HL-60 (cell line): ENCODE measurements at regions not wholly inside any gene's neighbourhood (a gene's known extent, or its start where the extent isn't known, plus 50 kb on each side); places are given as distances from the start of the nearest gene placed in this dataset.

Experiments used
- DNase-seq, 2 experiments: peaks; one replicate each; pipeline ENCODE4 v3.0.0-alpha.2; 2010 to 2020; ENCODE audit warnings: low read depth in 1 of 2, low spot score in 1 of 2
- H3K27ac ChIP-seq: fragments of 250-450 bp; sonication (Bioruptor Pico); replicated peaks from 2 replicates; pipeline ENCODE4 v1.5.1; 2020; ENCODE audit warnings: mild to moderate bottlenecking, moderate library complexity
- H3K27me3 ChIP-seq: fragments of 250-450 bp; sonication (Bioruptor Pico); 2 replicates; pipeline ENCODE4 v1.5.1; 2021; ENCODE audit warnings: mild to moderate bottlenecking, moderate library complexity; ENCODE audit not compliant: insufficient read depth, poor library complexity, severe bottlenecking
- H3K4me3 ChIP-seq: replicated peaks from 2 replicates; pipeline ENCODE4 v1.5.1; 2011; ENCODE audit warnings: mild to moderate bottlenecking, control low read depth, low read length; ENCODE audit not compliant: insufficient read depth
- CTCF ChIP-seq: IDR thresholded peaks from one replicate; pipeline ENCODE4 v1.5.1; 2011; ENCODE audit warnings: low read length, control low read depth, inconsistent platforms; ENCODE audit not compliant: insufficient read depth
- GABPA ChIP-seq: IDR thresholded peaks from 2 replicates; pipeline ENCODE4 v1.6.1; 2012; ENCODE audit warnings: low read depth
- POLR2AphosphoS5 ChIP-seq: IDR thresholded peaks from 2 replicates; pipeline ENCODE4 v1.6.1; 2012; ENCODE audit warnings: low read depth
- REST ChIP-seq: IDR thresholded peaks from 2 replicates; pipeline ENCODE4 v1.6.1; 2012; ENCODE audit warnings: low read depth; ENCODE audit not compliant: insufficient replicate concordance
- SPI1 ChIP-seq: IDR thresholded peaks from 2 replicates; pipeline ENCODE4 v1.6.1; 2012; ENCODE audit warnings: low read depth, mild to moderate bottlenecking, borderline replicate concordance

GRCh38 chrX:35416782-35417181 is 381.4 kb upstream of the MAGEB16 start:
- Histone ChIP-seq H3K27me3 (no peaks in the 10 kb centered on the region), H3K27ac (no peak overlapping the region)
- no peak for DNase-seq

GRCh38 chrX:35432056-35432455 is 366.1 kb upstream of the MAGEB16 start:
- Histone ChIP-seq H3K27me3 (no peaks in the 10 kb centered on the region), H3K27ac (no peak overlapping the region), H3K4me3 (no peak overlapping the region)
- TF ChIP-seq REST (no peak), CTCF (no peak), SPI1 (no peak), GABPA (no peak), POLR2AphosphoS5 (no peak)
- no peak for DNase-seq

More at GRCh38 chrX:35416782-35417181, 381.4 kb upstream of the MAGEB16 start:
- no peak for TF ChIP-seq GABPA
- no peak for TF ChIP-seq REST
- no peak overlapping the region for H3K4me3 ChIP-seq

- H3K27ac ChIP-seq = no peak overlapping the region
- no peak for TF ChIP-seq POLR2AphosphoS5
- TF ChIP-seq SPI1 = no peak
- TF ChIP-seq CTCF = no peak
- no peak for TF ChIP-seq REST
- TF ChIP-seq GABPA = no peak
- H3K27me3 ChIP-seq = no peaks in the 10 kb centered on the region
- no peak for DNase-seq
- H3K4me3 ChIP-seq = no peak overlapping the region
Observed at GRCh38 chrX:35439034-35439660, 359.0 kb upstream of the MAGEB16 start.
